GM18498 (cell line): ENCODE measurements at regions not wholly inside any gene's neighbourhood (a gene's known extent, or its start where the extent isn't known, plus 50 kb on each side); places are given as distances from the start of the nearest gene placed in this dataset.

Experiments
- ATAC-seq: cut with Tn5 transposase; IDR thresholded peaks from one replicate; pipeline ENCODE4 v1.9.1; 2021; ENCODE audit warnings: mild to moderate bottlenecking, moderate library complexity; ENCODE audit not compliant: unreplicated experiment

DNA sequence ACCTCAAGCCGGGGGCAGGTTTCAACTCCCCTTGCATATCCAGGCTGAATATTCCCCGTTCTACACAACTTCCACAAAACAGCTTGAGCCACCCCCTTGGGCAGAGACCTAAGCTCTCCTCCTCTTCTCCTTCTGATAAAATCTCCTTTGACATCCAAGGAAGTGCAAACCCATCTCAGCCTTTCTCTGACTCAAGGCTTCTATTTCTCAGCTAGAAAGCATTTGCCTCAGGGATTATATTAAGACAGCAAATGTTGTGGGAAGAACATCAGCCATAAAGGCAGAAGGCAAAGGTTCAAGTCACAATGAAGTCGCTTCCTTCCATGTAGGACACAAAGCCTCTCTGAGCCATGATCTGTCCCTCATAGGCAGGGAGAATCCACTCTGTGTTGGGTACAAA lies 386.6 kb upstream of the ARID1B start:
- no peak for ATAC-seq

DNA sequence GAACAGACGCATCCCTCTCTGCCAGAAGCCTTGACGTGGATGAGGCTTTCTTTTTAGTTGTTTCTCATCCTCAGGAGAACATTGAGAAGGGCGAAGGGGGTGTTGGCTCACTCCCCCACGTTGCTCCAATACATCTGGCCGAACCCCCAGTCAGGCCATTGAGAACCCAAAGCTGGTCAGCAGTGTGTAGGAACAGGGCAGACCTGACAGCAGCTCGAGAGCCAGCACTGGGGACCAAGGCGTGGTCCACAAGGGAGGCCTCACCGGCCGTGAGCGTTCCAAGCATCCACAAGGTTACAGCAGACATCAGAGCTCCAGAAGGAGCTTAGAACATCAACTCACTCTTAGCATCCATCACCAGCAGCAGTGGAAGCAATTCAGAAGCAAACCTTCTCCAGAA lies 387.9 kb upstream of the ARID1B start:
- ATAC-seq, result no peak

DNA sequence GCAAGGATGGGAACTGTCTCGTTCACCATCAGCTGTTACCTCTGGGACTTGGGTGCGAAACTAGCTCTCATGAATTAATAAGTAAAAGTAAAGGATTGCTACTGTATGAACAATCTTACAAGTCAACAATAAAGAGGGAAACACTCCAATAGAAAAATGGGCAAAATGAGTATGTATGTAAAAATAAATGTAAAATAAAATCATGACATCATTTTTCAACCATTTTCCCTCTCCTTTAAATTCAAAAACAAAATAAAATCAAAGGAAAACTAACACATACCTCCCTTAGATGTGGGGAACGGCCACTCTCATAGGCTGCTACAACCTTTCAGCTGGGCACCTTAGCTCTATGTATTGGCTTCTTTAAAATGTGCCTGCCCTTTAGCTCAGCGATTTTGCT lies 389.7 kb upstream of the ARID1B start:
- no peak for ATAC-seq

DNA sequence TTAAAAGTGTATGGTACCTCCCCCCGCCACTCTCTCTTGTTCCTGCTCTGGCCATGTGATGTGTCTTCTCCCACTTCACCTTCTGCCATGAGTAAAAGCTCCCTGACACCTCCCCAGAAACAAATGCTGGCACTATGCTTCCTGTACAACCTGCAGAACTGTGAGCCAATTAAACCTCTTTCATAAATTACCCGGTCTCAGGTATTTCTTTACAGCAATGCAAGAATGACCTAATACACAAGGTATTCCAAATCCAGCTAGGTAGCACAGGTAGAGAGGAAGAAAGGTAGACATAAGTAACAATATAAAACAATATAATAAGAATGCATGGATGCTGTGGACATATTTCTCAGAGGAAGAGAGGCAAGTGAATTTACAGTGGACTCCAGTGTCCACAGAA lies 394.1 kb upstream of the ARID1B start:
- ATAC-seq, result no peak

DNA sequence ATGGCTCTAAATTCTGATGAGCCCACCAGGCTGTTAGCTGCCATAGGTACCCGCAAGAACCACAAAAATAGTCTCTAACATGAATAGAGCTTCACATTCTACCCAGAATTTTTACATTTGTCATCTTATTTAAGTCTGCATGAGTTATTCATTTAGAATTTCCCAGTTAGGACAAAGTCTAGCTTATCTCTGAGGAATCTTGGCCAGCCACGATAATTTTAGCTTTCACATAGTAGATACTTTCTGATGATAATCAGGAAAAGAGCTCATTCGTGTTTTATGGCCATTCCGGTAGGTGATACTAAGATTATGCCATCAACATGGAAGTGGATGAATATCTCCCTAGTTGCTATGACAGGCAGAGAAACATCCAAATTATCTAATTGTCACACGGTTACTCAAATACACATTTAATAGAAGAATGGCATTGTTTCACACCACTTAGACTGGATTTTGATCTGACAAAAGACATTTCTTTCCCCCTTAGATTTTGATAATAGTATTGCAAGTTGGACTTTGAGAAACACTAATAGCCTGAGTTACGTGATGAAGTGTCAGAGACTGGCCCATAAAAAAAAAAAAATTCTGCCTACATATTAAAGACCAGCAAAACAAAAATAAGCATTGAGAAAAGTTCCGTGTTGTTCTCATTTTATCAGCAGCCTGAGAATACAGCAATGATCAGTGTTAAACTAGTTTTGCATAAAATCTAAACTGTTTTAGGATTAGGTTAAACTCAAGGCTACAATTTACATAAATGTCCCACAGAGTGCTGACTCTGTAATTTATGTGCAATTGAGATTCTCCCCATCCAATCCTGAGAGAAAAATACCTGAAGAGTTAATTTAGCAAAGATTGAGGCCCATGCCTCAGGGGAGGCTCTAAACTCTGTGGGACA lies 397.5 kb upstream of the ARID1B start:
- ATAC-seq, result no peak

DNA sequence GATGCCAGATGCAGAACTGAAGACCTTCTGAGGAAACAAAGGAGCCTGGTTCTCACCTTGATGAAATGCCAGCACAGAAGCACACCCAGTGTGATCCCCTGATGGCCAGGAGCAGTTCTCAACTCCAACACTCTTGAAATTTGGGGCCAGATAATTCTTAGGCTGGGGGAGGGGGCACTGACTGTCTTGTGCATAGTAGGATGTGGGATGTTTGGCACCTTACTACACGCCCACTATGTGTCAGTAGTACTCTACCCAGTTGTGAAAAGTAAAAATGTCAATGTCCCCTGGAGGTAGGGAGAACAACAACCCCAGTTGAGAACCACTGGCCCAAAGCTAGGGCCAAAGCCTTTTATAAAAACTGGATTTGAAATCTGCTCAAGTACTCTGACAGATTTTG lies 398.3 kb upstream of the ARID1B start:
- no peak for ATAC-seq

DNA sequence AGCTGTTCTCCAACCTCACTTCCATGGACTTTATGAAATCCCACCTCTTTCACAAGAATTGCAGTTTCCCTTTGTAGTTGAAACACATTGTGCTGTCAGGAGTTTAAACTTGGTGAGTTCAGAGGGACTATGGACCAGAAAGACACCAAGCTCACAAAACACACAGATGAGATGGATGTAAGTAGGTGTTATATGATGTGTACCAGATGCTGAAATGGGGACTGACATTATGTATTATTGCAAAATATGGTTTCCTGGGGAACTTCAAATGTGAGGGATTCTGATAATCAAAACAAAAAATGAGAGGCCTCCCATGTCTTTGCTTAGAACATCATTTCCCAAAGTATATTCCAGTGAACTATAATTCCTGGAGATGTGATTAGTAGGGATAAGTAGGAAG lies 401.1 kb upstream of the ARID1B start:
- ATAC-seq, result no peak

DNA sequence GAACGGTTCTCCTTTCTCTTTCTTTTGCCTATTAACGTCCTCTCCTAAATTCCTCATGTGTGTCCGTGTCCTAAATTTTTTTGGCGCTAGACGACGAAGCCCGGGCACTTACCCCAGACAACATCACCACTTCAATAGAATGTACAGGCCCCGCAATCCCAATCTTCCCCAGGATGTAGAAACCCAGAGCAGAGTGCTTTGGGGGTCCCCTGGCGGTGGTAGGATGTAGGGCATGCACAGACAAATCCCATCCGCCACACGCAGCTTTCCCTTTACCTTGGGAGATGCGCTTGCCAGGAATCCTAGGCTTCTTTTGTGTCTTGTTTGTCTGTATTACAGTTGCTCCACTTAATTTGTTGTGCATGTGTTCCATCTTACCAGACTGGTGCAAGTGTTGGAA lies 417.3 kb upstream of the ARID1B start:
- no peak for ATAC-seq

DNA sequence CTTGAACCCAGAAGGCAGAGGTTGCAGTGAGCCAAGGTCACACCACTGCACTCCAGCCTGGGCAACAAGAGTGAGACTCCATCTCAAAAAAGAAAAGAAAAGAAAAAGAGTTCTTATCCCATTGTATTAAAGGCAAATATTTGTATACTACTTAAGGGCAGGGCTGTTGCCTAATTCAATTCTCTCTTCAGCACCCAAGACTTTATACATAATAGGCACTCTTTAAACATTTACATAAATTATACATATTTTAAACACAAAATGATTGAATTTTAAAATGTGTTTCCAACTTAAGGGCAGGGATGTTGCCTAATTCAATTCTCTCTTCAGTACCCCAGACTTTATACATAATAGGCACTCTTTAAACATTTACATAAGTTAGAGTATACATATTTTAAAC lies 424.3 kb upstream of the ARID1B start:
- no peak for ATAC-seq

DNA sequence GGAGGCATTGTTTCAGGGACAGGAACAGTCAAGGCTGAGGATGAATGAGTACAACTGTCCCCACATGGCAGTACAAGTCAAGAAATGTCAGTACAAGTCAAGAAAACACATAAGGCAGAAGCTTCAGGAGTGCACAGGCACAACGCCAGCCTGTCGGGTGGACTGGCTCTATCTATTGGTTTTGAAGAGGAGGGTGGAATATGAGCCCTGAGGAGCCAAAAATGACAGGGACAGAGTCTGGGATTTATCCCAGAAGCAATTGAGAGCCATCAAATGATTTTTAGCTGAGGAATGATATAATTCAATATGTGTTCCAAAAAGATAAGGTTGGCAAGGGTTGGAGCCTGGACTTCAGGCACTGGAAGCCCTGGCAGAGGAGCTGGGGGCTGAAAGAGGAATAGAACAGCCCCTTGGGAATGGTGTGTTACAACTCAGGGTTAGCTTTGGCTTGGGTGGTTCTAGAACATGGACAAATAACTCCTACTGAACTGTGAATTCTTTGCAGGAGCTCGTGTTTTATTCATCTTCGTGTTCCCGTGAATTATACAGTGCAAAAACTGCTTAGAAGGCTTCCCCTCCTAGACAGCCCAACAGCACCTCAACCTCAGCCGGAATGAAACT lies 425.7 kb upstream of the ARID1B start:
- no peak for ATAC-seq

DNA sequence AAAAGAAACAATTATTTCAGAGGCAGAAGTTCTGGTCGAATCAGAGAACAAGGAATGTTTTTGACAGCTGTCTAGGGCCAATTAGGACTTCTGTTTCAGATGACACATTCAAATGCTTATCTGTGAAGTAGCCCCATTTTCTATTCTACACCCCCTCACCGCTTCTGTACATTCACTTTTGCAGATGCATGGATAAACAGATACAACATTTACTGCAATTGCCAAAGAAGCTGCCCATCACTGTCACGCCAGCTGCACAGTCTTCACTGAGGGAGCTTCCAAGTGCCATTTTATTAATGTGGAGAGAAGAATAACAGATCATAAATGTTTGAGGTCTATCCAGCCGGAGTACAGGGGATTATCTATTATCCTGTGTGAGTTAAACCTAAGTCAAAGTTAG lies 426.8 kb upstream of the ARID1B start:
- no peak for ATAC-seq

DNA sequence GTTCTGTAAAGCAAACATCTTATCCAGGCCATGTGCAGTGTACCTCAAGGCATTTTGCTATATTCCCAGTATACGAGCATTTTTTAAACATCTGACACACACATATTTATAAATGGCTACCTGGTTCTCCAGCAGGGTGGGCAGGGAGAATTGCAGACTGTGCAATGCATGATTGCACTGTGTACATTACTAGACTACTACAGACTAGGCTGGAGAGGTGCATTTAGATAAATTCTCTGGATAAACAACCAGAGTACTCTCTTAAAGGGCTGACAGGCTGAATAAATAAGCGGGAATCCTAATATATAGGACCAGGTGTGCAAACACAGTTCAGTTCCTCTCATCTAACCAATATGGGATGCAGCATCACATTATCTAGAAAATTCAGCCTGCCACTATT lies 428.3 kb upstream of the ARID1B start:
- no peak for ATAC-seq

DNA sequence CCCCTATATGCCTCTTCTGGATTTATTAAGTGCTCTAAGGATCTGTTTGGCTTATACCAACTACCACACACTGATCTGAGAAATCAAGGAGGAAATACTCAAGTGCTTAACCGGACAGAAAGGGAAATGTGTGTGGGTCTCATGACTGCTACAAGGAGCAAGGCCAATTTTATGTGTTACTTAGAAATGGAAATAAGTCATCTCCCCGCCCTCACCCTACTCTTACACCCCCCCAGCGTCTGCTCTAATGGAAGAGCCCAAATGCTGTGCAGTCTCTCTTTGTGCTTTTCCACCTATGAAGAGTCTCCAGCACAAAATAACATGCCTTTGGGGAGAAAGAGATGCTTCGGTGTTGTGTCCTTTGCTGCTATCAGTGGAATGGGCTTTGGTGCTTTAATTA lies 428.8 kb upstream of the ARID1B start:
- no peak for ATAC-seq

DNA sequence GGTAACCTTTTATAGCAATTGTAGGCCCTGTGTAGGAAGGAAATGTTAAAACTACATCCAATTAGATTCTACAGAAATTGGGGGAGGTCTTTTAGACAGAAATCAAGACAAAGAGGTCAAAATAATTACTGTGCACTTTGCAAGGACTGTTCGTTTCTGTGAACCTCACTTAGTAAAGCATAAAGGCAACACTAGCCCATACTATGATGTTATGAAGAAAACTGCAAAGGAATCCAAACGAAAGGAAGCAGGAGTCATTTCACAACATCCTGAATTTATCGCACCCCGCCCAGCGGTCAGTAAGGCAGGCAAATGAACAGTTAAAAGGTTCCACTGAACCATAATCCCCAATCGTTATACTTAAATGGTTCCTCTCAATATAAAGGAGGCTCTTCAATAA lies 429.5 kb upstream of the ARID1B start:
- no peak for ATAC-seq

DNA sequence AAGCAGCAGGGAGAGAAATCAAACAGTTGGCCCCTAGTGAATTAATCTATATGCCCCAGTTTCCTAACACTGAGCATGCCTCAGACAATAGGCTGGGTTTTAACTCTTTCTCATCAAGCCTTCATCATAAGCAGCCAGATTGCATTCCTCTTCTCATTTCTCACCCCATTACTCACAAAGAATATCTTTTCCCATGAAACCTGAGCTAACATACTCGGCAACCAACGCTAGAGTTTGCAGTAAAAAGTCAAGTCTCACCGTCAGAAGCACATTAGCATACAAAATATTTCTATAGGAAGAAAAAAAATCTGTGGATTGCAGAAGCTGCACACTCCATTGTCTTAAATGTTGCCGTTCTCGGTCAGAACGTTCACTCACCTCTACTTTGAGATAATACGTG lies 429.9 kb upstream of the ARID1B start:
- no peak for ATAC-seq

DNA sequence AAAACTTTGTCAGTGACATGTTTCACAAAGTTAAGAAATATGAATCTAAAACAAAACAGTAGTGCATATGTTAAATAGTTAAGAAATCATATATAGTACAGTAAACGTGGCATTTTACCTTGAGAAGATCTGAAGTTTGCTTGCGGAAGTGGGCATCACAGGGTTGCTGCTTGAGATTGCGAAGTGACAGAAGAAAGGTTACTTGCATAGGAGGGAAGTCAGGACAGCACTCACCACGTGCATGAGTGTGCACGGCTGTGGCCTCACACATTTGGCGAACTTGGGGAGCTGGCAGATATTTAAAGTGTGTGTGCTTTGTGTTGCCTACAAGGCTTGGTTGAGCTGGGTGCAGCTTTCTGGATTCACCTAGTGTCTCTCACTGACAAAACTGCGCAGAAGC lies 431.5 kb upstream of the ARID1B start:
- ATAC-seq, result no peak

DNA sequence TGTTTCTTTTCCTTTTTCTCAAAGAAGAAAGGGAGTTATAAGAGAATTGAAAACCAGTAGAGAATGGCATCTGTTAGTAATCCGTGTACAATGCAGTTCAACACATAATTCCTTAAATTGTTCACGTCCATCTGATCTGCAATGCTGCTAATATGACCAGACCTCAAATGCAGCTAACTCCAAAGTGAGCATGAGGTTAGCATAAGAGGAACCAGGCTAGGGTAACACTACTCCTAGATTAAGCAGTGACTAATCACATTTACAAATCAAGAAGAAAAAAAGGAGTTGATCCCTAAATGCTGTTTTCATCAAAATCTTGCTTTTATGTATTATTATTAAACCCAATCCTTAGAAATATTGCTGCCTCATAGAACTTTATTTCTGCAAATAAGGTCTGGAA lies 432.7 kb upstream of the ARID1B start:
- no peak for ATAC-seq

DNA sequence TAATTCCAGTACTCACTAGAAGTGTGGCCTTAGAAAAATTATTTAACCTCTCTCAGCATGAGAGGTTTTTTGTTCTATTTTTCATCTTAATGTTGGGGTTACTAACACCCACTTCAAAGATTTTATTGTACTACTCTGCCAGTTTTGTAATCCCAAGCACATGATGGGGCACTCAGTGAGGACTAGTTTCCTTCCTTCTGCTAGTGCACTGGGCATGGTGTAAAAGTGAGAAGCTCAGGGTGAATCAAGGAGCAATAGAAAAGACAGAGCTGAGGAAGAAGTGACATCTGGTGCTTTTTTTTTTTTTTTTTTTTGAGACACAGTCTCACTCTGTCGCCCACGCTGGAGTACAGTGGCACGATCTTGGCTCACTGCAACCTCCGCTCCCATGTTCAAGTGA lies 439.4 kb upstream of the ARID1B start:
- no peak for ATAC-seq

DNA sequence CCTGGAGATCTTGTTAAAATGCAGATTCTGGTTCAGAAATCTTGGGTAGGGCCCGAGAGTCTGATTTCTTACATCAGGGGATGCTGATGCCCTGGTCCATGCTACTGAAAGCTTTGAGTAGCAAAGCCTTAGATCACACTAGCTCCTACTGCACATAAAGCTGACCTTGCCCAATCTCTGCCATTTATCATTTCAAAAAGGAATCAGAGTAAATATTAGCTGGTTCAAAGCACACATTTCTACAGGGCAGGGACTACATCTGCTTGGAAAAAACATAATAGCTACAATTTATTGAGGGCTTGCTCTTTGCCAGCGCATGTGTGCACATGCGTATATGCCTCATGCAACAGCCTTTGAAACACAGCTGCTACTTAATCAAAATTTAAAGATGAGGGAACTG lies 440.4 kb upstream of the ARID1B start:
- ATAC-seq, result no peak

DNA sequence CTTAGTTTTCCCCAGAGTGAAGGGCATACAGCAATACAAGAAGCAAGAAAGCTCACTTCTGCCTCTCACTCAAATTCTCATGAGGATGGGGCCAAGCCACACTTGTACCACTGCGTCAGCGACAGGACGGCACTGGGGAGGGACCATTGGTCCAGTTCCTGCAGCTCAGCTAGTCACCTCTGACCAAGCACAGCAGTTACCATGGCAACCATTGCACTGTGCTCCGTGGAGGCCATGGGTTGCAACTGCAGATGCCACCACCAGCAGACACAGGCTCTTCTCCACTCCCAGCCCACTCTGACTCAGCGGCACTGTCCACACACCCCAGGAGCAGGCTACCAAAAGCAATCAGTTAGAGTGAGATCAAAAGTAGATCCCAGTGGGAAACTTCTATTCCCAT lies 441.1 kb upstream of the ARID1B start:
- no peak for ATAC-seq

DNA sequence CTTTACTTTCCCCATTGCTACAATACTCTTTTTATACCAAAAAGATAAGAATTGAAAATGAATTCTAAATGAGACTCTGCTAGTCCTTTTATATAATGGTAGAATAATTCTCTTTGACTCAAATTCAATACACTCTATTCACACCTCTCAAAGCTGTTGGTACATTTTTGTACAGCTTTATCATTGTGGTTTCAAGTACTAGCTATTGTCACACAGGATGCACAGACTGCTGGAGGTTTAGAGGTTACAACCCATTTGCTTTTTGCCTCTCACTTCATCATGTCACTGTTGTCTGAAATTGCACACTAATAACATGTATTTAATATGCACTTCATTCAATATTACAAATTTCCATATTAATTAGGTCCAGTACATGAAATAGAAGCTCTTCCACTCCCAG lies 442.2 kb upstream of the ARID1B start:
- no peak for ATAC-seq

DNA sequence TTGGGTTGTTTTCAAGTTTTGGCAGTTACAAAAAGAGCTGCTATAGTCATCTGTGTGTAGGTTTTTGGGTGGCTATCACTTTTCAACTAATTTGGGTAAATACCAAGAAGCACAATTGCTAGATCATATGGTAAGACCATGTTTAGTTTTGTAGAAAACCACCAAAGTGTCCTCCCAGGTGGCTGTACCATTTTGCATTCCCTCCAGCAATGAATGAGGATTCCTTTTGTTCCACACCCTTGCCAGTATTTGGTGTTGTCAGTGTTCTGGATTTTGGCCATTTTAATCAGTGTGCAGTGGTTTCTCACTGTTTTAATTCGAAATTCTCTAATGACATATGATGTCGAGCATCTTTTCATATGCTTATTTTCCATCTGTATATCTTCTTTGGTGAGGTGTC lies 457.5 kb upstream of the ARID1B start:
- ATAC-seq, result no peak
